GM23338 (cell line): ENCODE measurements at regions not wholly inside any gene's neighbourhood (a gene's known extent, or its start where the extent isn't known, plus 50 kb on each side); places are given as distances from the start of the nearest gene placed in this dataset.

Experiments
- EZH2 ChIP-seq: fragments of 200-600 bp; sonication (generic); IDR thresholded peaks from one replicate; pipeline ENCODE4 v1.8.0; 2017; ENCODE audit warnings: antibody characterized with exemption, mild to moderate bottlenecking, low read depth; ENCODE audit not compliant: unreplicated experiment
- JUNB ChIP-seq: IDR thresholded peaks from one replicate; pipeline ENCODE4 v1.6.1; 2016; ENCODE audit warnings: antibody characterized with exemption; ENCODE audit not compliant: unreplicated experiment
- NANOG ChIP-seq: IDR thresholded peaks from 2 replicates; pipeline ENCODE4 v1.6.1; 2016; ENCODE audit warnings: antibody characterized with exemption, borderline replicate concordance
- STAT1 ChIP-seq: IDR thresholded peaks from one replicate; pipeline ENCODE4 v1.6.1; 2016; ENCODE audit warnings: antibody characterized with exemption; ENCODE audit not compliant: unreplicated experiment
- ZNF331 ChIP-seq: fragments of 250-450 bp; sonication (Bioruptor Pico); IDR thresholded peaks from 2 replicates; pipeline ENCODE4 v1.5.0; 2020; ENCODE audit warnings: low read depth, mild to moderate bottlenecking, moderate library complexity
- TF ChIP-seq, protein P1 (sequence below): fragments of 250-450 bp; sonication (Bioruptor Pico); IDR thresholded peaks from 2 replicates; pipeline ENCODE4 v1.5.0; 2020; ENCODE audit warnings: mild to moderate bottlenecking, moderate library complexity
- TF ChIP-seq, protein P2 (sequence below): IDR thresholded peaks from 2 replicates; pipeline ENCODE4 v1.6.1; 2016; ENCODE audit warnings: antibody characterized with exemption
- TF ChIP-seq, protein P3 (sequence below): IDR thresholded peaks from one replicate; pipeline ENCODE4 v1.6.1; 2018; ENCODE audit warnings: antibody characterized with exemption; ENCODE audit not compliant: unreplicated experiment

DNA sequence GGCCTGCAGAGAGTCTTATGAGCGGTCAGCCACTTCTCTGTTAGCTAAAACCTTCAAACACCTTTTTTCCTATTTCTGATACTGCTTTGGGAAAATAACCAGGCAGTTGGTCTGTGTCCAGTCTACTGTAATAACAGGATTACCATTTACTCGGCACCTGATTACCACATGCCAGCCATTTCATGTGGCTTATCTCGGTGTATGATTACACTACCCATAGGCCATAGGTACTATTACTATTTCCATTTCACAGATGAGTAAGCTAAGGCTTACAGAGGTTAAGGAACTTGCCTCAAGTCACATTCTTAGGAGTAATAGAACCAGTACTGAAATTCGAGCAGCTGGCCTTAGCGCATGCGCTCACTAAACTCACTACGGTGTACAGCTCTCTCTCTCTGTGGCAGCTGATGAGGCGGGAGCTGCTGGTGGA is 147.2 kb upstream of the L3MBTL4 start (continued):
- TF ChIP-seq, protein P1, sequence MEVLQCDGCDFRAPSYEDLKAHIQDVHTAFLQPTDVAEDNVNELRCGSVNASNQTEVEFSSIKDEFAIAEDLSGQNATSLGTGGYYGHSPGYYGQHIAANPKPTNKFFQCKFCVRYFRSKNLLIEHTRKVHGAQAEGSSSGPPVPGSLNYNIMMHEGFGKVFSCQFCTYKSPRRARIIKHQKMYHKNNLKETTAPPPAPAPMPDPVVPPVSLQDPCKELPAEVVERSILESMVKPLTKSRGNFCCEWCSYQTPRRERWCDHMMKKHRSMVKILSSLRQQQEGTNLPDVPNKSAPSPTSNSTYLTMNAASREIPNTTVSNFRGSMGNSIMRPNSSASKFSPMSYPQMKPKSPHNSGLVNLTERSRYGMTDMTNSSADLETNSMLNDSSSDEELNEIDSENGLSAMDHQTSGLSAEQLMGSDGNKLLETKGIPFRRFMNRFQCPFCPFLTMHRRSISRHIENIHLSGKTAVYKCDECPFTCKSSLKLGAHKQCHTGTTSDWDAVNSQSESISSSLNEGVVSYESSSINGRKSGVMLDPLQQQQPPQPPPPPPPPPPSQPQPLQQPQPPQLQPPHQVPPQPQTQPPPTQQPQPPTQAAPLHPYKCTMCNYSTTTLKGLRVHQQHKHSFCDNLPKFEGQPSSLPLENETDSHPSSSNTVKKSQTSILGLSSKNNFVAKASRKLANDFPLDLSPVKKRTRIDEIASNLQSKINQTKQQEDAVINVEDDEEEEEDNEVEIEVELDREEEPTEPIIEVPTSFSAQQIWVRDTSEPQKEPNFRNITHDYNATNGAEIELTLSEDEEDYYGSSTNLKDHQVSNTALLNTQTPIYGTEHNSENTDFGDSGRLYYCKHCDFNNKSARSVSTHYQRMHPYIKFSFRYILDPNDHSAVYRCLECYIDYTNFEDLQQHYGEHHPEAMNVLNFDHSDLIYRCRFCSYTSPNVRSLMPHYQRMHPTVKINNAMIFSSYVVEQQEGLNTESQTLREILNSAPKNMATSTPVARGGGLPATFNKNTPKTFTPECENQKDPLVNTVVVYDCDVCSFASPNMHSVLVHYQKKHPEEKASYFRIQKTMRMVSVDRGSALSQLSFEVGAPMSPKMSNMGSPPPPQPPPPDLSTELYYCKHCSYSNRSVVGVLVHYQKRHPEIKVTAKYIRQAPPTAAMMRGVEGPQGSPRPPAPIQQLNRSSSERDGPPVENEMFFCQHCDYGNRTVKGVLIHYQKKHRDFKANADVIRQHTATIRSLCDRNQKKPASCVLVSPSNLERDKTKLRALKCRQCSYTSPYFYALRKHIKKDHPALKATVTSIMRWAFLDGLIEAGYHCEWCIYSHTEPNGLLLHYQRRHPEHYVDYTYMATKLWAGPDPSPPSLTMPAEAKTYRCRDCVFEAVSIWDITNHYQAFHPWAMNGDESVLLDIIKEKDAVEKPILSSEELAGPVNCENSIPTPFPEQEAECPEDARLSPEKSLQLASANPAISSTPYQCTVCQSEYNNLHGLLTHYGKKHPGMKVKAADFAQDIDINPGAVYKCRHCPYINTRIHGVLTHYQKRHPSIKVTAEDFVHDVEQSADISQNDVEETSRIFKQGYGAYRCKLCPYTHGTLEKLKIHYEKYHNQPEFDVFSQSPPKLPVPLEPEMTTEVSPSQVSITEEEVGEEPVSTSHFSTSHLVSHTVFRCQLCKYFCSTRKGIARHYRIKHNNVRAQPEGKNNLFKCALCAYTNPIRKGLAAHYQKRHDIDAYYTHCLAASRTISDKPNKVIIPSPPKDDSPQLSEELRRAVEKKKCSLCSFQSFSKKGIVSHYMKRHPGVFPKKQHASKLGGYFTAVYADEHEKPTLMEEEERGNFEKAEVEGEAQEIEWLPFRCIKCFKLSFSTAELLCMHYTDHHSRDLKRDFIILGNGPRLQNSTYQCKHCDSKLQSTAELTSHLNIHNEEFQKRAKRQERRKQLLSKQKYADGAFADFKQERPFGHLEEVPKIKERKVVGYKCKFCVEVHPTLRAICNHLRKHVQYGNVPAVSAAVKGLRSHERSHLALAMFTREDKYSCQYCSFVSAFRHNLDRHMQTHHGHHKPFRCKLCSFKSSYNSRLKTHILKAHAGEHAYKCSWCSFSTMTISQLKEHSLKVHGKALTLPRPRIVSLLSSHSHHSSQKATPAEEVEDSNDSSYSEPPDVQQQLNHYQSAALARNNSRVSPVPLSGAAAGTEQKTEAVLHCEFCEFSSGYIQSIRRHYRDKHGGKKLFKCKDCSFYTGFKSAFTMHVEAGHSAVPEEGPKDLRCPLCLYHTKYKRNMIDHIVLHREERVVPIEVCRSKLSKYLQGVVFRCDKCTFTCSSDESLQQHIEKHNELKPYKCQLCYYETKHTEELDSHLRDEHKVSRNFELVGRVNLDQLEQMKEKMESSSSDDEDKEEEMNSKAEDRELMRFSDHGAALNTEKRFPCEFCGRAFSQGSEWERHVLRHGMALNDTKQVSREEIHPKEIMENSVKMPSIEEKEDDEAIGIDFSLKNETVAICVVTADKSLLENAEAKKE = no peak
- no peak for TF ChIP-seq NANOG
- TF ChIP-seq EZH2 = no peak
- TF ChIP-seq STAT1 = no peak
- TF ChIP-seq, protein P2, sequence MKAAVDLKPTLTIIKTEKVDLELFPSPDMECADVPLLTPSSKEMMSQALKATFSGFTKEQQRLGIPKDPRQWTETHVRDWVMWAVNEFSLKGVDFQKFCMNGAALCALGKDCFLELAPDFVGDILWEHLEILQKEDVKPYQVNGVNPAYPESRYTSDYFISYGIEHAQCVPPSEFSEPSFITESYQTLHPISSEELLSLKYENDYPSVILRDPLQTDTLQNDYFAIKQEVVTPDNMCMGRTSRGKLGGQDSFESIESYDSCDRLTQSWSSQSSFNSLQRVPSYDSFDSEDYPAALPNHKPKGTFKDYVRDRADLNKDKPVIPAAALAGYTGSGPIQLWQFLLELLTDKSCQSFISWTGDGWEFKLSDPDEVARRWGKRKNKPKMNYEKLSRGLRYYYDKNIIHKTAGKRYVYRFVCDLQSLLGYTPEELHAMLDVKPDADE = no peak
- TF ChIP-seq, protein P3, sequence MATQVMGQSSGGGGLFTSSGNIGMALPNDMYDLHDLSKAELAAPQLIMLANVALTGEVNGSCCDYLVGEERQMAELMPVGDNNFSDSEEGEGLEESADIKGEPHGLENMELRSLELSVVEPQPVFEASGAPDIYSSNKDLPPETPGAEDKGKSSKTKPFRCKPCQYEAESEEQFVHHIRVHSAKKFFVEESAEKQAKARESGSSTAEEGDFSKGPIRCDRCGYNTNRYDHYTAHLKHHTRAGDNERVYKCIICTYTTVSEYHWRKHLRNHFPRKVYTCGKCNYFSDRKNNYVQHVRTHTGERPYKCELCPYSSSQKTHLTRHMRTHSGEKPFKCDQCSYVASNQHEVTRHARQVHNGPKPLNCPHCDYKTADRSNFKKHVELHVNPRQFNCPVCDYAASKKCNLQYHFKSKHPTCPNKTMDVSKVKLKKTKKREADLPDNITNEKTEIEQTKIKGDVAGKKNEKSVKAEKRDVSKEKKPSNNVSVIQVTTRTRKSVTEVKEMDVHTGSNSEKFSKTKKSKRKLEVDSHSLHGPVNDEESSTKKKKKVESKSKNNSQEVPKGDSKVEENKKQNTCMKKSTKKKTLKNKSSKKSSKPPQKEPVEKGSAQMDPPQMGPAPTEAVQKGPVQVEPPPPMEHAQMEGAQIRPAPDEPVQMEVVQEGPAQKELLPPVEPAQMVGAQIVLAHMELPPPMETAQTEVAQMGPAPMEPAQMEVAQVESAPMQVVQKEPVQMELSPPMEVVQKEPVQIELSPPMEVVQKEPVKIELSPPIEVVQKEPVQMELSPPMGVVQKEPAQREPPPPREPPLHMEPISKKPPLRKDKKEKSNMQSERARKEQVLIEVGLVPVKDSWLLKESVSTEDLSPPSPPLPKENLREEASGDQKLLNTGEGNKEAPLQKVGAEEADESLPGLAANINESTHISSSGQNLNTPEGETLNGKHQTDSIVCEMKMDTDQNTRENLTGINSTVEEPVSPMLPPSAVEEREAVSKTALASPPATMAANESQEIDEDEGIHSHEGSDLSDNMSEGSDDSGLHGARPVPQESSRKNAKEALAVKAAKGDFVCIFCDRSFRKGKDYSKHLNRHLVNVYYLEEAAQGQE = no peak
- no peak for TF ChIP-seq JUNB
- TF ChIP-seq ZNF331 (CRISPR knock-in tag) = no peak
